Neural progenitor cell (in vitro differentiated cells): ENCODE measurements at regions not wholly inside any gene's neighbourhood (a gene's known extent, or its start where the extent isn't known, plus 50 kb on each side); places are given as distances from the start of the nearest gene placed in this dataset.

Experiments used
- DNase-seq: peaks from one replicate; pipeline ENCODE4 v3.0.0-alpha.2; 2016; ENCODE audit warnings: low spot score
- H2AFZ ChIP-seq: fragments of 200-600 bp; sonication (generic); replicated peaks from 2 replicates; pipeline ENCODE4 v1.6.1; 2016; ENCODE audit warnings: antibody characterized with exemption
- H3F3A ChIP-seq: fragments of 200-600 bp; sonication (generic); 2 replicates; pipeline ENCODE4 v1.6.1; 2016; ENCODE audit warnings: antibody characterized with exemption, low read depth
- H3K27ac ChIP-seq: fragments of 200-600 bp; sonication (generic); 2 replicates; pipeline ENCODE4 v1.5.1; 2016; ENCODE audit warnings: mild to moderate bottlenecking
- H3K27me3 ChIP-seq: fragments of 200-600 bp; sonication (generic); 2 replicates; pipeline ENCODE4 v1.6.1; 2016; ENCODE audit warnings: mild to moderate bottlenecking, moderate library complexity
- H3K36me3 ChIP-seq: fragments of 200-600 bp; sonication (generic); 2 replicates; pipeline ENCODE4 v1.5.1; 2016
- H3K4me1 ChIP-seq: fragments of 200-600 bp; sonication (generic); 2 replicates; pipeline ENCODE4 v1.6.1; 2016; ENCODE audit warnings: mixed run types
- H3K4me2 ChIP-seq: fragments of 200-600 bp; sonication (generic); 2 replicates; pipeline ENCODE4 v1.6.1; 2016
- H3K4me3 ChIP-seq: fragments of 200-600 bp; sonication (generic); 2 replicates; pipeline ENCODE4 v1.5.1; 2016
- H3K79me2 ChIP-seq: fragments of 200-600 bp; sonication (generic); 2 replicates; pipeline ENCODE4 v1.6.1; 2016; ENCODE audit warnings: low read depth
- H3K9ac ChIP-seq: fragments of 200-600 bp; sonication (generic); 2 replicates; pipeline ENCODE4 v1.6.1; 2016
- H3K9me3 ChIP-seq: fragments of 200-600 bp; sonication (generic); 2 replicates; pipeline ENCODE4 v1.5.1; 2016; ENCODE audit warnings: low read depth
- H4K20me1 ChIP-seq: fragments of 200-600 bp; sonication (generic); 2 replicates; pipeline ENCODE4 v1.6.1; 2016; ENCODE audit warnings: low read depth
- H3K27ac Mint-ChIP-seq: 3 replicates; pipeline ENCODE4 v1.8.0; 2021; ENCODE audit warnings: mixed read lengths
- H3K27me3 Mint-ChIP-seq: 2 replicates; pipeline ENCODE4 v1.8.0; 2022; ENCODE audit warnings: low read depth, mild to moderate bottlenecking, inconsistent platforms, moderate library complexity, mixed read lengths; ENCODE audit not compliant: insufficient read depth
- H3K36me3 Mint-ChIP-seq: 3 replicates; pipeline ENCODE4 v1.8.0; 2021; ENCODE audit warnings: mixed read lengths
- H3K4me1 Mint-ChIP-seq: 3 replicates; pipeline ENCODE4 v1.8.0; 2021; ENCODE audit warnings: mixed read lengths
- H3K4me3 Mint-ChIP-seq: 3 replicates; pipeline ENCODE4 v1.8.0; 2021; ENCODE audit warnings: mild to moderate bottlenecking, moderate library complexity, mixed read lengths
- H3K9me3 Mint-ChIP-seq: 3 replicates; pipeline ENCODE4 v1.8.0; 2020; ENCODE audit warnings: mixed read lengths
- CTCF ChIP-seq: fragments of 200-600 bp; sonication (generic); IDR thresholded peaks from 2 replicates; pipeline ENCODE4 v1.5.1; 2017; ENCODE audit warnings: antibody characterized with exemption, mild to moderate bottlenecking
- EZH2 ChIP-seq: fragments of 200-600 bp; sonication (generic); IDR thresholded peaks from 2 replicates; pipeline ENCODE4 v1.6.1; 2017; ENCODE audit warnings: antibody characterized with exemption, mild to moderate bottlenecking, moderate library complexity
- EZH2phosphoT487 ChIP-seq: fragments of 200-600 bp; sonication (generic); IDR thresholded peaks from 2 replicates; pipeline ENCODE4 v1.6.1; 2017; ENCODE audit warnings: antibody characterized with exemption

- Histone ChIP-seq H3K4me1 (no peaks in the 10 kb centered on the region), H3F3A (no peaks in the 10 kb centered on the region), H3K36me3 (no peaks in the 10 kb centered on the region), H3K4me2 (no peak overlapping the region), H3K27ac (no peak overlapping the region), H3K4me3 (no peak overlapping the region), H4K20me1 (no peaks in the 10 kb centered on the region), H2AFZ (no peak overlapping the region), H3K79me2 (no peaks in the 10 kb centered on the region), H3K27me3 (no peaks in the 10 kb centered on the region), H3K9ac (no peak overlapping the region), H3K9me3 (no peaks in the 10 kb centered on the region)
- Mint-ChIP-seq H3K36me3 (no peaks in the 10 kb centered on the region), H3K9me3 (no peaks in the 10 kb centered on the region), H3K27me3 (no peaks in the 10 kb centered on the region), H3K4me1 (peaks cover 8% of the 10 kb centered on the region), H3K27ac (no peak overlapping the region), H3K4me3 (no peak overlapping the region)
- TF ChIP-seq CTCF = no peak
- TF ChIP-seq EZH2 = no peak
- DNase-seq = no peak
These were observed 252.7 kb upstream of the PTER start for GRCh38 chr10:16184096-16184597.

GRCh38 chr10:16184906-16185305 is 251.9 kb upstream of the PTER start:
- TF ChIP-seq CTCF (no peak), EZH2 (no peak), EZH2phosphoT487 (no peak)
- Mint-ChIP-seq H3K4me1 (peaks cover 8% of the 10 kb centered on the region), H3K27me3 (no peaks in the 10 kb centered on the region), H3K4me3 (no peak overlapping the region), H3K36me3 (no peaks in the 10 kb centered on the region), H3K27ac (no peak overlapping the region), H3K9me3 (no peaks in the 10 kb centered on the region)
- Histone ChIP-seq H3K4me1 (no peaks in the 10 kb centered on the region), H3K36me3 (no peaks in the 10 kb centered on the region), H3K27me3 (no peaks in the 10 kb centered on the region), H4K20me1 (no peaks in the 10 kb centered on the region), H2AFZ (no peak overlapping the region), H3K27ac (no peak overlapping the region), H3K4me2 (no peak overlapping the region), H3K79me2 (no peaks in the 10 kb centered on the region), H3F3A (no peaks in the 10 kb centered on the region), H3K4me3 (no peak overlapping the region), H3K9ac (no peak overlapping the region), H3K9me3 (no peaks in the 10 kb centered on the region)
- no peak for DNase-seq

DNA sequence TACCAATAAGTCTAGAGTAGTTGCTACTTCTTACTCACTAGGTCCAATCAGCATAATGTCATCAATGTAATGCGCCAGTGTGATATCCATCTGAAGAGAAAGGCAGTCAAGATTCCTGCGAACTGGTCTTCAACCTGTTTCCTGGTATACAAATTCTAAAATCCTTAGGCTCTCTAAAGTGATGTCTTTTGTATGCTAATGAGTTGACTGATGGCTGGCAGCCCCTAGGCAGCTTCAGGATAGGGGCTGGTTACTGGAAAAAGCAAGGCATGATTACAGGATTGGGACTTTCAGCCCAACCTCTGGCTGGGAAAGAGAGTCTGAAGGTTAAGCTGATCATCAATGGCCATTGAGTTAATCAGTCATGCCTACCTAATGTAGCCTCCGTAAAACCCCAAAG is 250.2 kb upstream of the PTER start:
- H3K27me3 ChIP-seq = no peaks in the 10 kb centered on the region
- H3K79me2 ChIP-seq = no peaks in the 10 kb centered on the region
- H2AFZ ChIP-seq = no peak overlapping the region
- no peak overlapping the region for H3K4me2 ChIP-seq
- no peak for TF ChIP-seq EZH2phosphoT487
- no peak for TF ChIP-seq EZH2
- TF ChIP-seq CTCF = no peak
- H3K9me3 Mint-ChIP-seq = no peaks in the 10 kb centered on the region
- H3F3A ChIP-seq = no peaks in the 10 kb centered on the region
- H3K27ac Mint-ChIP-seq = no peak overlapping the region
- no peaks in the 10 kb centered on the region for H3K4me1 ChIP-seq
- no peak for DNase-seq
- no peaks in the 10 kb centered on the region for H3K36me3 Mint-ChIP-seq
- no peaks in the 10 kb centered on the region for H3K27me3 Mint-ChIP-seq
- no peaks in the 10 kb centered on the region for H4K20me1 ChIP-seq
- no peak overlapping the region for H3K4me3 ChIP-seq
- H3K4me3 Mint-ChIP-seq = no peak overlapping the region
- H3K4me1 Mint-ChIP-seq = peaks cover 8% of the 10 kb centered on the region
- no peak overlapping the region for H3K9ac ChIP-seq
- H3K36me3 ChIP-seq = no peaks in the 10 kb centered on the region
- no peak overlapping the region for H3K27ac ChIP-seq
- no peaks in the 10 kb centered on the region for H3K9me3 ChIP-seq

DNA sequence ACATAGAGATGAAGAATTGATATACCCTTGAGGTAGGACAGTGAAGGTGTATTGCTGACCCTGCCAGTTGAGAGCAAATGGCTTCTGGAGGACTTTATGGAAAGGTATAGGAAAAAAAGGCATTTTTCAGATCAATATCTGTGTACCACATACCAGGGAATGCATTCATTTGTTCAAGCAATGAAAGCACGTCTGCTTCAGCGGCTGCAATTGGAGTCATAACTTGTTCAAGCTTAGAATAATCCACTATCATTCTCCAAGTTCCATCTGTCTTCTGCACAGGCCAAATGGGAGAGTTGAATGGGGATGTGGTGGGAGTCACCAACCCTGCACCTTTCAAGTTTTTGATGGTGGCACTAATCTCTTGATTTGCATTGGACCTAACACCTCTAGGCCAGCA is 249.6 kb upstream of the PTER start:
- no peaks in the 10 kb centered on the region for H3K9me3 ChIP-seq
- H3F3A ChIP-seq = no peaks in the 10 kb centered on the region
- H3K4me1 ChIP-seq = no peaks in the 10 kb centered on the region
- DNase-seq = no peak
- H3K79me2 ChIP-seq = no peaks in the 10 kb centered on the region
- H3K27me3 ChIP-seq = no peaks in the 10 kb centered on the region
- no peaks in the 10 kb centered on the region for H3K9me3 Mint-ChIP-seq
- no peak overlapping the region for H2AFZ ChIP-seq
- H3K36me3 ChIP-seq = no peaks in the 10 kb centered on the region
- no peak for TF ChIP-seq CTCF
- TF ChIP-seq EZH2phosphoT487 = no peak
- TF ChIP-seq EZH2 = no peak
- H4K20me1 ChIP-seq = no peaks in the 10 kb centered on the region
- peaks cover 8% of the 10 kb centered on the region for H3K4me1 Mint-ChIP-seq
- H3K4me3 ChIP-seq = no peak overlapping the region
- no peak overlapping the region for H3K4me3 Mint-ChIP-seq
- H3K27ac Mint-ChIP-seq = no peak overlapping the region
- H3K4me2 ChIP-seq = no peak overlapping the region
- H3K9ac ChIP-seq = no peak overlapping the region
- H3K27ac ChIP-seq = no peak overlapping the region
- H3K36me3 Mint-ChIP-seq = no peaks in the 10 kb centered on the region
- H3K27me3 Mint-ChIP-seq = no peaks in the 10 kb centered on the region
